Smooth muscle cell (in vitro differentiated cells): ENCODE measurements at regions not wholly inside any gene's neighbourhood (a gene's known extent, or its start where the extent isn't known, plus 50 kb on each side); places are given as distances from the start of the nearest gene placed in this dataset.

Experiments
- DNase-seq: peaks from one replicate; lab custom pipeline; 2025; ENCODE audit not compliant: unreplicated experiment; lab: John Stamatoyannopoulos, UW
- H2AFZ ChIP-seq: fragments of 200-600 bp; sonication (generic); 2 replicates; pipeline ENCODE4 v1.6.0; 2016; ENCODE audit warnings: antibody characterized with exemption, low read depth, mild to moderate bottlenecking
- H3F3A ChIP-seq: fragments of 200-600 bp; sonication (generic); 2 replicates; pipeline ENCODE4 v1.6.0; 2017; ENCODE audit warnings: antibody characterized with exemption, low read depth
- H3K27ac ChIP-seq: fragments of 200-600 bp; sonication (generic); 2 replicates; pipeline ENCODE4 v1.5.1; 2016; ENCODE audit warnings: low read depth, mild to moderate bottlenecking
- H3K27me3 ChIP-seq: fragments of 200-600 bp; sonication (generic); 2 replicates; pipeline ENCODE4 v1.6.1; 2016; ENCODE audit warnings: low read depth, mild to moderate bottlenecking
- H3K36me3 ChIP-seq: fragments of 200-600 bp; sonication (generic); 2 replicates; pipeline ENCODE4 v1.5.1; 2016; ENCODE audit warnings: low read depth
- H3K4me1 ChIP-seq: fragments of 200-600 bp; sonication (generic); 2 replicates; pipeline ENCODE4 v1.5.1; 2016; ENCODE audit warnings: low read depth
- H3K4me2 ChIP-seq: fragments of 200-600 bp; sonication (generic); 2 replicates; pipeline ENCODE4 v1.6.0; 2016; ENCODE audit warnings: mild to moderate bottlenecking
- H3K4me3 ChIP-seq: fragments of 200-600 bp; sonication (generic); 2 replicates; pipeline ENCODE4 v1.5.1; 2016; ENCODE audit warnings: mild to moderate bottlenecking
- H3K79me2 ChIP-seq: fragments of 200-600 bp; sonication (generic); 2 replicates; pipeline ENCODE4 v1.6.0; 2016; ENCODE audit warnings: low read depth, mild to moderate bottlenecking
- H3K9ac ChIP-seq: fragments of 200-600 bp; sonication (generic); 2 replicates; pipeline ENCODE4 v1.6.0; 2016; ENCODE audit warnings: low read depth
- H3K9me3 ChIP-seq: fragments of 200-600 bp; sonication (generic); replicated peaks from 2 replicates; pipeline ENCODE4 v1.5.1; 2016; ENCODE audit warnings: low read depth
- H4K20me1 ChIP-seq: fragments of 200-600 bp; sonication (generic); 2 replicates; pipeline ENCODE4 v1.6.0; 2016; ENCODE audit warnings: low read depth
- WGBS: methylation state at CpG from one replicate; pipeline ENCODE4 v1.1.7; 2016; ENCODE audit warnings: low lambda C conversion rate; 5-methylcytosine and 5-hydroxymethylcytosine counted together
- TF ChIP-seq, protein P1 (sequence below): fragments of 200-600 bp; sonication (generic); IDR thresholded peaks from 2 replicates; pipeline ENCODE4 v1.5.1; 2017; ENCODE audit warnings: borderline replicate concordance, mild to moderate bottlenecking, antibody characterized with exemption; ENCODE audit not compliant: insufficient read depth, poor library complexity, severe bottlenecking

DNA sequence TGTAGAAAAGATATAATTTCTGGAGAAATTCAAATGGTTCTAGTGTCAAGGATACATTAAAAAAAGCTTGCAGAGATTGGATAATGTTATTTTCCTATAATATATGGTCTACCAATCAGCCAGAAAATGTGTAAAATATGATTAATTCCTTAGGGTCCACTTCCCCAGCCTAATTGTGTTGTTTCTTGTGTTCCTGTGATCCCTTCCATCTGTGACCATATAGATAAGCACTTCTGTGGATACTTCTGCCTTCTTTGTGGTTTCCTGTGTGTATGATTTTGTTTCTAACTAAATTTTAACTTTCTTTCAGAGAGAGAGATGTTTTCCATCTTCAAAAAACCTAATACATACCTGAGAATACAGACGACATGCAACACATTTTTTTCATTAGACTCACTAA lies 367.1 kb upstream of the PIK3C3 start:
- peak overlapping the region; percentile 1 for H3K4me2 ChIP-seq
- DNase-seq, result no peak
- no peaks in the 10 kb centered on the region for H3K9me3 ChIP-seq
- no peaks in the 10 kb centered on the region for H3K27me3 ChIP-seq
- TF ChIP-seq, protein P1, sequence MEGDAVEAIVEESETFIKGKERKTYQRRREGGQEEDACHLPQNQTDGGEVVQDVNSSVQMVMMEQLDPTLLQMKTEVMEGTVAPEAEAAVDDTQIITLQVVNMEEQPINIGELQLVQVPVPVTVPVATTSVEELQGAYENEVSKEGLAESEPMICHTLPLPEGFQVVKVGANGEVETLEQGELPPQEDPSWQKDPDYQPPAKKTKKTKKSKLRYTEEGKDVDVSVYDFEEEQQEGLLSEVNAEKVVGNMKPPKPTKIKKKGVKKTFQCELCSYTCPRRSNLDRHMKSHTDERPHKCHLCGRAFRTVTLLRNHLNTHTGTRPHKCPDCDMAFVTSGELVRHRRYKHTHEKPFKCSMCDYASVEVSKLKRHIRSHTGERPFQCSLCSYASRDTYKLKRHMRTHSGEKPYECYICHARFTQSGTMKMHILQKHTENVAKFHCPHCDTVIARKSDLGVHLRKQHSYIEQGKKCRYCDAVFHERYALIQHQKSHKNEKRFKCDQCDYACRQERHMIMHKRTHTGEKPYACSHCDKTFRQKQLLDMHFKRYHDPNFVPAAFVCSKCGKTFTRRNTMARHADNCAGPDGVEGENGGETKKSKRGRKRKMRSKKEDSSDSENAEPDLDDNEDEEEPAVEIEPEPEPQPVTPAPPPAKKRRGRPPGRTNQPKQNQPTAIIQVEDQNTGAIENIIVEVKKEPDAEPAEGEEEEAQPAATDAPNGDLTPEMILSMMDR, result no peak
- no peaks in the 10 kb centered on the region for H3F3A ChIP-seq
- no peak overlapping the region for H2AFZ ChIP-seq
- no peak overlapping the region for H3K27ac ChIP-seq
- 57% methylated on average over 1 of the region's 1 CpG for WGBS
- H3K4me3 ChIP-seq, result no peak overlapping the region
- no peak overlapping the region for H3K9ac ChIP-seq
- H3K79me2 ChIP-seq, result no peaks in the 10 kb centered on the region
- H3K4me1 ChIP-seq, result no peaks in the 10 kb centered on the region
- no peaks in the 10 kb centered on the region for H3K36me3 ChIP-seq
- H4K20me1 ChIP-seq, result no peaks in the 10 kb centered on the region

DNA sequence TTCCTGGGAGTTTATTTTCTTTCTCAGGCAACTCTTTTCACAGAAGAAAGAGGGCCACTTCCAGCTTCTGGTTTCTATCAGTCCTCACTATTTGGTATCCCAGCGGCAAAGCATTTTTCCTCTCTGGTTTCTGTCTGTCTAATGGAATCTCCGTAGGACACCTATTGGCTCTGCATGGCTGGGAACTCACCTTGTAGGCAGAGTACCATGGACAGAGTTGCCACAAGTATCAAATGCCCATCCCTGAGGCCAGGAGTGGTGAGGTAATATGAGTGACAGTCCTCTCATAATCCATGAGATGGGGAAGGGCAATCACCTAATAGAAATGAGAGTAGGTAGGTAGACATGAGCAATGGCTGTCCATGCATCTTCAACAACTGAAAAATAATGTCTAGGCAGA lies 369.5 kb upstream of the PIK3C3 start:
- Histone ChIP-seq H3K9ac (no peak overlapping the region), H3K27me3 (no peaks in the 10 kb centered on the region), H3K36me3 (no peaks in the 10 kb centered on the region), H3K79me2 (no peaks in the 10 kb centered on the region), H3K4me1 (no peaks in the 10 kb centered on the region), H2AFZ (no peak overlapping the region), H3K27ac (no peak overlapping the region), H3K4me2 (no peak overlapping the region), H4K20me1 (no peaks in the 10 kb centered on the region), H3K4me3 (no peak overlapping the region), H3F3A (no peaks in the 10 kb centered on the region), H3K9me3 (no peaks in the 10 kb centered on the region)
- WGBS, result 77% methylated on average over 2 of the region's 2 CpGs
- TF ChIP-seq, protein P1, result no peak
- no peak for DNase-seq

DNA sequence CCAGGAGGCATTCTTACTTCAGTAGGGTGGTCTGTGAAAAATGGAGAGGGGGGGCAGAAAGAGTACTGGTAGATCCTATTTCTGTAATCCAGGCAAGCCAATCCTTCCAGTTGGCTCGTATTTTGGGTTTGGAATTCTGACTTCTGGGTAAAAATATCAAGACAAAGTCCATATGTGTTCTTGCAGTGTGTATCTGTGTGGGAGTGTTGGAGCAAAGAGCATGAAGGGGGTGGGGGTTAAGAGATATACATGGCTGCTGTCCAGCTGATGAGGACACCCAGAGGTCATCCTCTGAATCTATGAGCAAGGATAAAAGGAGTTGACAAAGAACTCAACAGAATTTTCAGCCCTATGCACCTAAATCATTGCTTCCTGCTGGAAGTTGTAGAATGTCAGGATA lies 375.8 kb upstream of the PIK3C3 start:
- Histone ChIP-seq H3K79me2 (no peaks in the 10 kb centered on the region), H3K36me3 (no peaks in the 10 kb centered on the region), H3K27ac (no peak overlapping the region), H3F3A (no peaks in the 10 kb centered on the region), H4K20me1 (no peaks in the 10 kb centered on the region), H3K4me3 (no peak overlapping the region), H2AFZ (no peak overlapping the region), H3K9me3 (no peaks in the 10 kb centered on the region), H3K4me2 (no peak overlapping the region), H3K9ac (no peak overlapping the region), H3K27me3 (no peaks in the 10 kb centered on the region), H3K4me1 (peaks cover 9% of the 10 kb centered on the region)
- no peak for DNase-seq
- 86% methylated on average over 1 of the region's 1 CpG for WGBS
- TF ChIP-seq, protein P1, result no peak

DNA sequence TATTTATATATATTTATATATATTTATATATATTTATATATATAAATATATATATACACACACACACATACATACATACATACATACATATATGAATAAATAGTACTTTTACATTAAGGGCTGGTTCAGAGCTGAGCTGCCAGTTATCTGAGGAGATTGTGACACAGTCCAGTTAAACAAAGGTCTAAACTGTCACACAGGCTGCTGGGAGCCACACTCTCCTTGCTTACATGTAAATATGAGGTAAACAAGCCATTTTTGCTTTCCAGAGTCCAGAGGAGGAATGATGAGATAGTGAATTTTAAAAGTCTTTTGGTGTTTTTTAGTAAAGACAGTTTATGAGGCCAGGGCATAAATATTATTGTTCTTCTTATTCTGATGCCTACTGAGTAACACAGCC lies 377.5 kb upstream of the PIK3C3 start:
- H3K4me3 ChIP-seq, result no peak overlapping the region
- H3K79me2 ChIP-seq, result no peaks in the 10 kb centered on the region
- no peaks in the 10 kb centered on the region for H4K20me1 ChIP-seq
- DNase-seq, result no peak
- TF ChIP-seq, protein P1, result no peak
- H3K9ac ChIP-seq, result no peak overlapping the region
- no peak overlapping the region for H3K4me2 ChIP-seq
- no peaks in the 10 kb centered on the region for H3F3A ChIP-seq
- H2AFZ ChIP-seq, result no peak overlapping the region
- no peak overlapping the region for H3K27ac ChIP-seq
- peaks cover 9% of the 10 kb centered on the region for H3K4me1 ChIP-seq
- no peaks in the 10 kb centered on the region for H3K36me3 ChIP-seq
- H3K9me3 ChIP-seq, result no peaks in the 10 kb centered on the region
- H3K27me3 ChIP-seq, result no peaks in the 10 kb centered on the region
